ENCODE measurements at regions not wholly inside any gene's neighbourhood (a gene's known extent, or its start where the extent isn't known, plus 50 kb on each side); places are given as distances from the start of the nearest gene placed in this dataset.

- no peak for TF ChIP-seq CTCF (IDR thresholded peaks at IDR 0.05)
- TF ChIP-seq EZH2 (IDR thresholded peaks at IDR 0.05), result no peak
Measured at GRCh38 chr5:173501271-173501670, 115.2 kb downstream of the BOD1 start.

All from neural progenitor cell (in vitro differentiated cells).